Keratinocyte (primary cell): ENCODE measurements at regions not wholly inside any gene's neighbourhood (a gene's known extent, or its start where the extent isn't known, plus 50 kb on each side); places are given as distances from the start of the nearest gene placed in this dataset.
A peak's percentile ranks its signal among the peaks of the same experiment; 100 is the strongest.

Experiments used
- DNase-seq: peaks from one replicate; pipeline ENCODE4 v3.0.0-alpha.2; 2011; ENCODE audit warnings: low read depth, missing footprints, low spot score
- FAIRE-seq: peaks from 2 replicates; lab custom pipeline; 2011; peaks lifted over from hg19 to GRCh38; lab: Jason Lieb, UNC
- H2AFZ ChIP-seq: 2 replicates; pipeline ENCODE4 v1.6.0; 2012; ENCODE audit warnings: low read length, control low read depth, inconsistent platforms; ENCODE audit not compliant: control insufficient read depth
- H3K27ac ChIP-seq: 2 replicates; pipeline ENCODE4 v1.5.1; 2011; ENCODE audit warnings: low read length; ENCODE audit not compliant: control insufficient read depth, insufficient read depth
- H3K27me3 ChIP-seq: 3 replicates; pipeline ENCODE4 v1.6.0; 2011; ENCODE audit warnings: low read length; ENCODE audit not compliant: control insufficient read depth, insufficient read depth; ENCODE audit errors: extremely low read depth
- H3K36me3 ChIP-seq, 2 experiments: 2 replicates in 1 of 2; 3 replicates in 1 of 2; pipeline ENCODE4 v1.5.1; 2011; ENCODE audit warnings: low read length in 2 of 2, mild to moderate bottlenecking in 1 of 2; ENCODE audit not compliant: control insufficient read depth in 2 of 2, insufficient read depth in 2 of 2; ENCODE audit errors: extremely low read depth in 1 of 2
- H3K4me1 ChIP-seq: 3 replicates; pipeline ENCODE4 v1.5.1; 2011; ENCODE audit warnings: low read length; ENCODE audit not compliant: control insufficient read depth, insufficient read depth; ENCODE audit errors: extremely low read depth
- H3K4me2 ChIP-seq: 3 replicates; pipeline ENCODE4 v1.6.0; 2011; ENCODE audit warnings: low read depth, low read length; ENCODE audit not compliant: control insufficient read depth, insufficient read depth; ENCODE audit errors: extremely low read depth
- H3K4me3 ChIP-seq, 3 experiments: fragments of 200-600 bp in 1 of 3; sonication (generic) in 1 of 3; 2 replicates in 2 of 3; 3 replicates in 1 of 3; pipeline ENCODE4 v1.5.1; 2011 to 2016; ENCODE audit warnings: low read length in 3 of 3, mild to moderate bottlenecking in 3 of 3, control low read depth in 2 of 3, inconsistent platforms in 1 of 3, low read depth in 1 of 3, mixed read lengths in 1 of 3, mixed run types in 1 of 3, moderate library complexity in 1 of 3; ENCODE audit not compliant: control insufficient read depth in 2 of 3, insufficient read depth in 2 of 3; ENCODE audit errors: extremely low read depth in 1 of 3
- H3K79me2 ChIP-seq: 2 replicates; pipeline ENCODE4 v1.6.0; 2012; ENCODE audit warnings: low read length; ENCODE audit not compliant: control insufficient read depth, insufficient read depth
- H3K9ac ChIP-seq: 3 replicates; pipeline ENCODE4 v1.6.0; 2011; ENCODE audit warnings: low read length; ENCODE audit not compliant: control insufficient read depth, insufficient read depth; ENCODE audit errors: extremely low read depth
- H3K9me1 ChIP-seq: 3 replicates; pipeline ENCODE4 v1.6.0; 2011; ENCODE audit warnings: low read length; ENCODE audit not compliant: control insufficient read depth, insufficient read depth; ENCODE audit errors: extremely low read depth
- H3K9me3 ChIP-seq: 2 replicates; pipeline ENCODE4 v1.5.1; 2012; ENCODE audit warnings: low read depth, low read length; ENCODE audit not compliant: control insufficient read depth
- H4K20me1 ChIP-seq: 3 replicates; pipeline ENCODE4 v1.6.0; 2011; ENCODE audit warnings: low read length; ENCODE audit not compliant: control insufficient read depth, insufficient read depth; ENCODE audit errors: extremely low read depth
- CTCF ChIP-seq, 3 experiments: IDR thresholded peaks in 1 of 3; conservative IDR thresholded peaks in 1 of 3; optimal IDR thresholded peaks in 1 of 3; 2 replicates in 2 of 3; 3 replicates in 1 of 3; pipeline versions ENCODE3 to v1.5.1; 2011; ENCODE audit warnings: low read length in 3 of 3, mild to moderate bottlenecking in 3 of 3, moderate library complexity in 2 of 3, control low read depth in 1 of 3, inconsistent platforms in 1 of 3; ENCODE audit not compliant: insufficient read depth in 2 of 3; ENCODE audit errors: extremely low read depth in 1 of 3
- EZH2 ChIP-seq: IDR thresholded peaks from one replicate; pipeline ENCODE4 v1.6.1; 2012; ENCODE audit warnings: inconsistent platforms, mild to moderate bottlenecking, low read length, moderate library complexity
- dilution Hi-C: fragments of 300-500 bp; cut with MboI; formaldehyde crosslinking; loops from one replicate; pipeline ENCODE4 v1.7.0; 2020; ENCODE audit warnings: low sequenced_read_pairs; ENCODE audit not compliant: extremely low pct_ligation_motif_present

GRCh38 chr1:208919371-208919770 is 664.1 kb upstream of the CAMK1G start:
- H3K9ac ChIP-seq, result no peak overlapping the region
- TF ChIP-seq CTCF (optimal IDR thresholded peaks at IDR 0.05 in 1 of 3, IDR thresholded peaks at IDR 0.05 in 1 of 3, conservative IDR thresholded peaks at IDR 0.05 in 1 of 3; ENCODE audit: extremely low read depth in 1 of 3, insufficient read depth in 2 of 3, low read length in 3 of 3) (no peak), EZH2 (no peak)
- H3K9me3 ChIP-seq, result no peaks in the 10 kb centered on the region
- no peak overlapping the region for H2AFZ ChIP-seq
- no peaks in the 10 kb centered on the region for H4K20me1 ChIP-seq
- no peaks in the 10 kb centered on the region for H3K9me1 ChIP-seq
- peak; percentile 13 for FAIRE-seq
- H3K27ac ChIP-seq, result no peak overlapping the region
- H3K79me2 ChIP-seq, result no peaks in the 10 kb centered on the region
- H3K27me3 ChIP-seq, result no peaks in the 10 kb centered on the region
- no peak overlapping the region for H3K4me2 ChIP-seq
- no peaks in the 10 kb centered on the region for H3K36me3 ChIP-seq
- H3K4me1 ChIP-seq, result peaks cover 27% of the 10 kb centered on the region
- no peak overlapping the region for H3K4me3 ChIP-seq
- DNase-seq, result no peak
- dilution Hi-C loops, result no loop called here

GRCh38 chr1:208921259-208921658 is 662.3 kb upstream of the CAMK1G start:
- H3K27ac ChIP-seq, result no peak overlapping the region
- no peaks in the 10 kb centered on the region for H4K20me1 ChIP-seq
- DNase-seq (no peak), FAIRE-seq (no peak)
- peaks cover 27% of the 10 kb centered on the region for H3K4me1 ChIP-seq
- TF ChIP-seq EZH2 (no peak), CTCF (optimal IDR thresholded peaks at IDR 0.05 in 1 of 3, IDR thresholded peaks at IDR 0.05 in 1 of 3, conservative IDR thresholded peaks at IDR 0.05 in 1 of 3; ENCODE audit: extremely low read depth in 1 of 3, insufficient read depth in 2 of 3, low read length in 3 of 3) (no peak)
- no peaks in the 10 kb centered on the region for H3K79me2 ChIP-seq
- dilution Hi-C loops, result no loop called here
- H3K9ac ChIP-seq, result no peak overlapping the region
- no peak overlapping the region for H3K4me2 ChIP-seq
- H3K9me3 ChIP-seq, result no peaks in the 10 kb centered on the region
- no peak overlapping the region for H2AFZ ChIP-seq
- no peaks in the 10 kb centered on the region for H3K27me3 ChIP-seq
- H3K36me3 ChIP-seq, result no peaks in the 10 kb centered on the region
- no peaks in the 10 kb centered on the region for H3K9me1 ChIP-seq
- H3K4me3 ChIP-seq, result no peak overlapping the region
